Stomach (tissue), 4 donors: ENCODE measurements at regions not wholly inside any gene's neighbourhood (a gene's known extent, or its start where the extent isn't known, plus 50 kb on each side); places are given as distances from the start of the nearest gene placed in this dataset.

Source experiments
- EP300 ChIP-seq: sonication (generic); formaldehyde crosslinking; IDR thresholded peaks from one replicate; pipeline ENCODE4 v1.6.1; 2017; ENCODE audit warnings: antibody characterized with exemption
- POLR2A ChIP-seq, 4 donors: fragments of 450-650 bp; IDR thresholded peaks; one replicate each; pipeline ENCODE4 v1.6.1; 2016; ENCODE audit warnings: antibody characterized with exemption in 4 of 4, control low read depth in 2 of 4, mild to moderate bottlenecking in 1 of 4, moderate library complexity in 1 of 4
- POLR2AphosphoS5 ChIP-seq, 3 donors: sonication (generic); formaldehyde crosslinking; IDR thresholded peaks; one replicate each; pipeline ENCODE4 v1.6.1; 2016; ENCODE audit warnings: antibody characterized with exemption in 3 of 3
- TF ChIP-seq, protein P1 (sequence below), 7 experiments: fragments of 450-650 bp in 4 of 7; fragments of 200-600 bp in 3 of 7; sonication (generic) in 3 of 7; IDR thresholded peaks; one replicate each; pipeline ENCODE4 v1.5.1; 2016 to 2019; ENCODE audit warnings: antibody characterized with exemption in 7 of 7, control low read depth in 2 of 7, mild to moderate bottlenecking in 1 of 7

DNA sequence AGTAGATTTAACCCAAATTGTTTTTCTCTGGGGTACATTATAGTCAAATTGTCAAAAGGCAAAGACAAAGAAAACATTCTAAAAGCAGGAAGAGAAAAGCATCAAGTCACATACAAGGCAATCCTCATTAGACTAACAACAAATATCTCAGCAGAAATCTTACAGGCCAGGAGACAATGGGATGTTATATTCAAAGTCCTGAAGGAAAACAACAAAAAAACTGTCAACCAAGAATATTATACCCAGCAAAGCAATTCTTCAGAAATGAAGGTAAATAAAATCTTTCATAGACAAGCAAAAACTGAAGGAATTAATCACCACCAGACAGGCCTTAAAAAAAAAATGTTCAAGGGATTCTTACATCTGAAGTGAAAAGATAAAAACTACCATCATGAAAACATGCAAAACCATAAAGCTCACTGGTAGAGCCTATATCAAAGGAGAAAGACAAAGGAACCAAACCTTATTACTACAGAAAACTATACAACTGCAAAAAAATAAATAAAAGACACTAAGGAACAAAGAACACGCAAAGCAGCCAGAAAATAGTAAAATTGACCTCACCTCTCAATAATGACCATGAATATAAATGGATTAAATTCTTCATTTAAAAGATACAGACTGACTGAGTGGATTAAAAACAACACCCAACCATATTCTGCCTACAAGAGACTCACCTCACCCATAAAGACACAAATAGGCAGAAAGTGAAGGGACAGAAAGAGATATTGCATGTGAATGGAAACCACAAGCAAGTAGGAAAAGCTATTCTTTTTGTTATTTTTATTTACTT is 113.8 kb upstream of the ZC3H11B start:
- no peak for TF ChIP-seq POLR2A (IDR thresholded peaks at IDR 0.05)
- TF ChIP-seq, protein P1, sequence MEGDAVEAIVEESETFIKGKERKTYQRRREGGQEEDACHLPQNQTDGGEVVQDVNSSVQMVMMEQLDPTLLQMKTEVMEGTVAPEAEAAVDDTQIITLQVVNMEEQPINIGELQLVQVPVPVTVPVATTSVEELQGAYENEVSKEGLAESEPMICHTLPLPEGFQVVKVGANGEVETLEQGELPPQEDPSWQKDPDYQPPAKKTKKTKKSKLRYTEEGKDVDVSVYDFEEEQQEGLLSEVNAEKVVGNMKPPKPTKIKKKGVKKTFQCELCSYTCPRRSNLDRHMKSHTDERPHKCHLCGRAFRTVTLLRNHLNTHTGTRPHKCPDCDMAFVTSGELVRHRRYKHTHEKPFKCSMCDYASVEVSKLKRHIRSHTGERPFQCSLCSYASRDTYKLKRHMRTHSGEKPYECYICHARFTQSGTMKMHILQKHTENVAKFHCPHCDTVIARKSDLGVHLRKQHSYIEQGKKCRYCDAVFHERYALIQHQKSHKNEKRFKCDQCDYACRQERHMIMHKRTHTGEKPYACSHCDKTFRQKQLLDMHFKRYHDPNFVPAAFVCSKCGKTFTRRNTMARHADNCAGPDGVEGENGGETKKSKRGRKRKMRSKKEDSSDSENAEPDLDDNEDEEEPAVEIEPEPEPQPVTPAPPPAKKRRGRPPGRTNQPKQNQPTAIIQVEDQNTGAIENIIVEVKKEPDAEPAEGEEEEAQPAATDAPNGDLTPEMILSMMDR (IDR thresholded peaks at IDR 0.05) = no peak
- TF ChIP-seq POLR2AphosphoS5 (IDR thresholded peaks at IDR 0.05) = no peak
- TF ChIP-seq EP300 = no peak
